ENCODE measurements at regions not wholly inside any gene's neighbourhood (a gene's known extent, or its start where the extent isn't known, plus 50 kb on each side); places are given as distances from the start of the nearest gene placed in this dataset.

GRCh38 chr2:81007104-81007503 is 702.6 kb upstream of the LRRTM1 start:
- no peak for TF ChIP-seq EZH2phosphoT487 (IDR thresholded peaks at IDR 0.05; ENCODE audit: insufficient read depth, low read depth)
- TF ChIP-seq EZH2 (IDR thresholded peaks at IDR 0.05; ENCODE audit: insufficient read depth, poor library complexity, severe bottlenecking), result no peak

Measured in GM23248 (cell line).